HG03439 (cell line): ENCODE measurements at regions not wholly inside any gene's neighbourhood (a gene's known extent, or its start where the extent isn't known, plus 50 kb on each side); places are given as distances from the start of the nearest gene placed in this dataset.

ENCODE experiments used
- ATAC-seq: cut with Tn5 transposase; IDR thresholded peaks from one replicate; pipeline ENCODE4 v1.9.1; 2021; ENCODE audit warnings: mild to moderate bottlenecking, moderate library complexity; ENCODE audit not compliant: unreplicated experiment

- ATAC-seq = no peak
Observed at GRCh38 chr21:17903929-17904639, 84.9 kb upstream of the C21orf91 start.

GRCh38 chr21:17903029-17903806 is 84.1 kb upstream of the C21orf91 start:
- no peak for ATAC-seq

GRCh38 chr21:17901458-17902079 is 82.4 kb upstream of the C21orf91 start:
- ATAC-seq = no peak

GRCh38 chr21:17900990-17901385 is 81.8 kb upstream of the C21orf91 start:
- no peak for ATAC-seq

GRCh38 chr21:17900281-17900989 is 81.3 kb upstream of the C21orf91 start:
- ATAC-seq = no peak

GRCh38 chr21:17889171-17889570 is 70.0 kb upstream of the C21orf91 start:
- ATAC-seq = no peak

GRCh38 chr21:17869115-17869514 is 50.0 kb upstream of the C21orf91 start:
- ATAC-seq = no peak
